HEK293 (cell line): ENCODE measurements at regions not wholly inside any gene's neighbourhood (a gene's known extent, or its start where the extent isn't known, plus 50 kb on each side); places are given as distances from the start of the nearest gene placed in this dataset.

ENCODE experiments used
- CTCF ChIA-PET: fragments of 350-600 bp; formaldehyde crosslinking; extraction: SDS; loops from one replicate; lab custom pipeline; 2021; ENCODE audit warnings: antibody characterized with exemption; lab: Yijun Ruan, JAX
- POLR2A ChIA-PET: fragments of 300-600 bp; formaldehyde crosslinking; extraction: SDS; loops from one replicate; lab custom pipeline; 2020; ENCODE audit warnings: antibody characterized with exemption, inconsistent platforms; lab: Yijun Ruan, JAX
- H3K27ac ChIP-seq: fragments of 200-500 bp; sonication (Bioruptor generic); 2 replicates; pipeline ENCODE4 v1.5.1; 2014; ENCODE audit warnings: low read depth, low read length, control low read depth, inconsistent platforms; ENCODE audit errors: extremely low read depth
- H3K36me3 ChIP-seq, 2 experiments: fragments of 200-500 bp in 1 of 2; sonication (Bioruptor generic) in 1 of 2; 1 replicate in 1 of 2; 2 replicates in 1 of 2; pipeline ENCODE4 v1.5.1; 2014 to 2017; ENCODE audit warnings: inconsistent platforms in 2 of 2, low read length in 2 of 2; ENCODE audit not compliant: control insufficient read depth in 2 of 2, insufficient read depth in 1 of 2
- H3K4me1 ChIP-seq: fragments of 200-500 bp; sonication (Bioruptor generic); 2 replicates; pipeline ENCODE4 v1.5.1; 2014; ENCODE audit warnings: mild to moderate bottlenecking, low read length, inconsistent platforms; ENCODE audit not compliant: control insufficient read depth, insufficient read depth
- H3K4me3 ChIP-seq: 2 replicates; pipeline ENCODE4 v1.5.1; 2011; ENCODE audit warnings: low read depth, mild to moderate bottlenecking, control low read depth, low read length, moderate library complexity
- H3K9me3 ChIP-seq: fragments of 200-500 bp; sonication (Bioruptor generic); 2 replicates; pipeline ENCODE4 v1.5.1; 2014; ENCODE audit warnings: low read depth, low read length, inconsistent platforms; ENCODE audit not compliant: control insufficient read depth, insufficient read depth
- EGR2 ChIP-seq: fragments of 450-650 bp; formaldehyde crosslinking; IDR thresholded peaks from 2 replicates; pipeline ENCODE4 v1.5.1; 2016; ENCODE audit warnings: low read depth, missing biosample characterization, missing genetic modification characterization
- KLF7 ChIP-seq: fragments of 450-650 bp; formaldehyde crosslinking; IDR thresholded peaks from 2 replicates; pipeline ENCODE4 v1.5.1; 2016; ENCODE audit warnings: missing biosample characterization, missing genetic modification characterization, borderline replicate concordance
- SP2 ChIP-seq: fragments of 450-650 bp; formaldehyde crosslinking; IDR thresholded peaks from 2 replicates; pipeline ENCODE4 v1.5.1; 2016; ENCODE audit warnings: missing biosample characterization, missing genetic modification characterization
- WT1 ChIP-seq: fragments of 450-650 bp; formaldehyde crosslinking; IDR thresholded peaks from 2 replicates; pipeline ENCODE4 v1.5.1; 2016; ENCODE audit warnings: missing biosample characterization, missing genetic modification characterization
- ZBTB17 ChIP-seq: fragments of 450-650 bp; formaldehyde crosslinking; IDR thresholded peaks from 2 replicates; pipeline ENCODE4 v1.5.1; 2016; ENCODE audit warnings: missing biosample characterization, missing genetic modification characterization
- ZFP37 ChIP-seq: fragments of 450-650 bp; formaldehyde crosslinking; IDR thresholded peaks from 2 replicates; pipeline ENCODE4 v1.5.1; 2016; ENCODE audit warnings: missing biosample characterization, missing genetic modification characterization
- ZFP69B ChIP-seq: fragments of 450-650 bp; formaldehyde crosslinking; IDR thresholded peaks from 2 replicates; pipeline ENCODE4 v1.5.1; 2016; ENCODE audit warnings: missing biosample characterization, missing genetic modification characterization
- ZNF121 ChIP-seq: fragments of 450-650 bp; formaldehyde crosslinking; IDR thresholded peaks from 2 replicates; pipeline ENCODE4 v1.5.1; 2016; ENCODE audit warnings: missing biosample characterization, missing genetic modification characterization
- ZNF174 ChIP-seq: fragments of 450-650 bp; formaldehyde crosslinking; IDR thresholded peaks from 2 replicates; pipeline ENCODE4 v1.5.0; 2017; ENCODE audit warnings: missing biosample characterization, mild to moderate bottlenecking, missing genetic modification characterization
- ZNF19 ChIP-seq: fragments of 450-650 bp; formaldehyde crosslinking; IDR thresholded peaks from 2 replicates; pipeline ENCODE4; 2016; ENCODE audit warnings: missing biosample characterization, missing genetic modification characterization, low read depth
- ZNF23 ChIP-seq: fragments of 450-650 bp; formaldehyde crosslinking; IDR thresholded peaks from 2 replicates; pipeline ENCODE4 v1.5.1; 2016; ENCODE audit warnings: missing biosample characterization, missing genetic modification characterization, borderline replicate concordance
- ZNF239 ChIP-seq: fragments of 450-650 bp; formaldehyde crosslinking; IDR thresholded peaks from 2 replicates; pipeline ENCODE4 v1.5.1; 2016; ENCODE audit warnings: missing biosample characterization, missing genetic modification characterization
- ZNF394 ChIP-seq: fragments of 450-650 bp; formaldehyde crosslinking; IDR thresholded peaks from 2 replicates; pipeline ENCODE4 v1.5.1; 2016; ENCODE audit warnings: missing biosample characterization, missing genetic modification characterization, mild to moderate bottlenecking, moderate library complexity, borderline replicate concordance
- ZNF501 ChIP-seq: fragments of 450-650 bp; formaldehyde crosslinking; IDR thresholded peaks from 2 replicates; pipeline ENCODE4 v1.5.1; 2016; ENCODE audit warnings: missing biosample characterization, missing genetic modification characterization
- ZNF548 ChIP-seq: fragments of 450-650 bp; formaldehyde crosslinking; IDR thresholded peaks from 2 replicates; pipeline ENCODE4 v1.5.1; 2016; ENCODE audit warnings: missing biosample characterization, missing genetic modification characterization
- ZNF549 ChIP-seq: fragments of 450-650 bp; IDR thresholded peaks from 2 replicates; pipeline ENCODE4 v1.5.1; 2018; ENCODE audit warnings: missing biosample characterization, missing genetic modification characterization, mild to moderate bottlenecking, inconsistent platforms, moderate library complexity
- ZNF555 ChIP-seq: fragments of 450-650 bp; formaldehyde crosslinking; conservative IDR thresholded peaks from 2 replicates; pipeline ENCODE4 v1.5.1; 2017; ENCODE audit warnings: missing biosample characterization, mild to moderate bottlenecking, missing genetic modification characterization, inconsistent platforms
- ZNF610 ChIP-seq: fragments of 450-650 bp; formaldehyde crosslinking; IDR thresholded peaks from 2 replicates; pipeline ENCODE4 v1.5.1; 2016; ENCODE audit warnings: missing biosample characterization, missing genetic modification characterization, borderline replicate concordance
- TF ChIP-seq, protein P1 (sequence below): fragments of 450-650 bp; formaldehyde crosslinking; IDR thresholded peaks from 2 replicates; pipeline ENCODE4 v1.5.1; 2016; ENCODE audit warnings: missing biosample characterization, missing genetic modification characterization, low read depth
- TF ChIP-seq, protein P2 (sequence below): fragments of 450-650 bp; formaldehyde crosslinking; IDR thresholded peaks from 2 replicates; pipeline ENCODE4 v1.5.1; 2016; ENCODE audit warnings: missing biosample characterization, missing genetic modification characterization

GRCh38 chr1:232179896-232180778 is 449.8 kb downstream of the SIPA1L2 start (continued):
- TF ChIP-seq ZFP37 (tag by site-specific recombination) (no peak), ZNF394 (tag by site-specific recombination) (no peak), EGR2 (tag by site-specific recombination) (peak; percentile 58), ZNF555 (tag by site-specific recombination) (no peak), ZNF549 (tag by site-specific recombination) (no peak)

DNA sequence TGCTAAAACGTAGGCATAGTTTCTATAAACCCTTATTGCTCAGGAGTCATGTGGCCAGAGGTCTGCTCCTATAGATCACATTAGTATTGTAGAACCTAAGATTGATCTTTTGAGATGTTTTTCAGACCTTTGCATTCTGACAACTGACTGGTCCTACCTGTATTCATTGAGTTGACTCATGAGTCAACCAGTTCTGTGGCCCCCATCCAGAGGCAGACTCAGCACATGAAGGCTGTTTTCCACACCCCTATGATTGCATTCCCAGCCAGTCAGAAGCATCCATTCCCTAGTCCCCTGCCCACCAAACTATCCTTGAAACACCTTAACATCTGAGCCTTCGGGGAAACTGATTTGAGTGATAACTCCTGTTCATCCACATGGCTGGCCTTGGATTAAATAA is 451.7 kb downstream of the SIPA1L2 start:
- Histone ChIP-seq H3K4me1 (no peaks in the 10 kb centered on the region), H3K36me3 (no peaks in the 10 kb centered on the region), H3K9me3 (no peaks in the 10 kb centered on the region), H3K4me3 (no peak overlapping the region), H3K27ac (no peak overlapping the region)
- TF ChIP-seq ZNF501 (tag by site-specific recombination) = no peak
- TF ChIP-seq ZNF239 (tag by site-specific recombination) = no peak
- no peak for TF ChIP-seq KLF7
- TF ChIP-seq ZNF23 (tag by site-specific recombination) = no peak
- TF ChIP-seq ZNF174 (tag by site-specific recombination) = no peak
- POLR2A ChIA-PET = no interaction called here
- CTCF ChIA-PET = interaction anchor here (0.7 kb wide), 1 partner anchor 1558 kb away, joined by 3 read pairs; no protein-coding TSS in a partner anchor

- H3K36me3 ChIP-seq = no peaks in the 10 kb centered on the region
- no peak overlapping the region for H3K4me3 ChIP-seq
- H3K9me3 ChIP-seq = no peaks in the 10 kb centered on the region
- TF ChIP-seq, protein P1, sequence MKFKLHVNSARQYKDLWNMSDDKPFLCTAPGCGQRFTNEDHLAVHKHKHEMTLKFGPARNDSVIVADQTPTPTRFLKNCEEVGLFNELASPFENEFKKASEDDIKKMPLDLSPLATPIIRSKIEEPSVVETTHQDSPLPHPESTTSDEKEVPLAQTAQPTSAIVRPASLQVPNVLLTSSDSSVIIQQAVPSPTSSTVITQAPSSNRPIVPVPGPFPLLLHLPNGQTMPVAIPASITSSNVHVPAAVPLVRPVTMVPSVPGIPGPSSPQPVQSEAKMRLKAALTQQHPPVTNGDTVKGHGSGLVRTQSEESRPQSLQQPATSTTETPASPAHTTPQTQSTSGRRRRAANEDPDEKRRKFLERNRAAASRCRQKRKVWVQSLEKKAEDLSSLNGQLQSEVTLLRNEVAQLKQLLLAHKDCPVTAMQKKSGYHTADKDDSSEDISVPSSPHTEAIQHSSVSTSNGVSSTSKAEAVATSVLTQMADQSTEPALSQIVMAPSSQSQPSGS = peak; percentile 64; the same call in 1 of the 2 replicates
- TF ChIP-seq ZBTB17 (tag by site-specific recombination) = no peak
- TF ChIP-seq, protein P2, sequence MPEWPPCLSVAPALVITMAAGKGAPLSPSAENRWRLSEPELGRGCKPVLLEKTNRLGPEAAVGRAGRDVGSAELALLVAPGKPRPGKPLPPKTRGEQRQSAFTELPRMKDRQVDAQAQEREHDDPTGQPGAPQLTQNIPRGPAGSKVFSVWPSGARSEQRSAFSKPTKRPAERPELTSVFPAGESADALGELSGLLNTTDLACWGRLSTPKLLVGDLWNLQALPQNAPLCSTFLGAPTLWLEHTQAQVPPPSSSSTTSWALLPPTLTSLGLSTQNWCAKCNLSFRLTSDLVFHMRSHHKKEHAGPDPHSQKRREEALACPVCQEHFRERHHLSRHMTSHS (tag by site-specific recombination) = no peak
- ChIA-PET POLR2A (no interaction called here), CTCF (interaction anchor here (0.7 kb wide), 1 partner anchor 1557 kb away, joined by 3 read pairs; no protein-coding TSS in a partner anchor)
- no peaks in the 10 kb centered on the region for H3K4me1 ChIP-seq
- H3K27ac ChIP-seq = no peak overlapping the region
Measured at GRCh38 chr1:232177438-232177837, 452.5 kb downstream of the SIPA1L2 start.

DNA sequence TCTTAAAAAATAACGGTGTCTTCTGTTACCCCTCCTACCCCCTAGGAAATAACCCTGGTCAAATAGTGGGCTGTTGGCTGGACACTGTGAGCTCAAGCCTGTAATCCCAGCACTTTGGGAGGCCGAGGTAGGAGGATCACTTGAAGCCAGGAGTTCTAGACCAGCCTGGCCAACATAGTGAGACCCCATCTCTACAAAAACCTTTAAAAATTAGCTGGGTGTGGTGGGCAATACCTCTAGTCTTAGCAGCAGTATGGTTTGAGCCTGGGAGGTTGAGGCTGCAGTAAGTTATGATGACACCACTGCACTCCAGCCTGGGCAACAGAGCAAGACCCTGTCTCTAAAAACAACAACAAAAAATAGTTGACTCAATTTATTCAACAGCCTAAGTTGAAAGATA is 453.7 kb downstream of the SIPA1L2 start:
- Histone ChIP-seq H3K9me3 (no peaks in the 10 kb centered on the region), H3K4me3 (no peak overlapping the region), H3K36me3 (no peaks in the 10 kb centered on the region), H3K27ac (no peak overlapping the region), H3K4me1 (no peaks in the 10 kb centered on the region)
- ChIA-PET CTCF (no interaction called here), POLR2A (no interaction called here)
- no peak for TF ChIP-seq ZNF610 (tag by site-specific recombination)
- TF ChIP-seq ZNF548 = no peak
- no peak for TF ChIP-seq ZFP69B
- TF ChIP-seq WT1 (tag by site-specific recombination) = no peak
- TF ChIP-seq ZNF121 (tag by site-specific recombination) = peak; percentile 92
- no peak for TF ChIP-seq SP2
- TF ChIP-seq ZNF19 (tag by site-specific recombination) = no peak
